ENCODE measurements at regions not wholly inside any gene's neighbourhood (a gene's known extent, or its start where the extent isn't known, plus 50 kb on each side); places are given as distances from the start of the nearest gene placed in this dataset.

GRCh38 chr10:83654689-83655088 is 484.6 kb upstream of the GHITM start:
- Histone ChIP-seq H3K4me1 (ENCODE audit: insufficient read depth, low read length, severe bottlenecking) (no peaks in the 10 kb centered on the region), H3K36me3 (ENCODE audit: insufficient read depth, low read length) (no peaks in the 10 kb centered on the region), H3K9me2 (ENCODE audit: low read depth, low read length) (no peaks in the 10 kb centered on the region), H3K4me2 (ENCODE audit: low read length) (no peak overlapping the region), H3K4me3 (ENCODE audit: low read depth, low read length, poor library complexity, severe bottlenecking) (no peak overlapping the region), H4K20me1 (ENCODE audit: insufficient read depth, low read length) (no peaks in the 10 kb centered on the region), H3K9me3 (ENCODE audit: low read length) (no peaks in the 10 kb centered on the region), H3K9ac (ENCODE audit: low read length) (no peak overlapping the region), H3K27me3 (ENCODE audit: insufficient read depth, low read length) (no peaks in the 10 kb centered on the region), H3K79me2 (ENCODE audit: insufficient read depth, low read length) (no peaks in the 10 kb centered on the region), H2AFZ (ENCODE audit: low read length) (no peak overlapping the region), H3K27ac (ENCODE audit: low read depth, low read length, poor library complexity, severe bottlenecking) (no peak overlapping the region), H3F3A (ENCODE audit: insufficient read depth, low read length) (no peaks in the 10 kb centered on the region)
- TF ChIP-seq EZH2 (IDR thresholded peaks at IDR 0.05; ENCODE audit: borderline replicate concordance, low read length), result no peak
- TF ChIP-seq CTCF (IDR thresholded peaks at IDR 0.05; ENCODE audit: low read length), result no peak

- H3K4me2 ChIP-seq (ENCODE audit: low read length), result no peak overlapping the region
Measured at GRCh38 chr10:83656924-83657323, 482.4 kb upstream of the GHITM start.

GRCh38 chr10:83657487-83657886 is 481.8 kb upstream of the GHITM start:
- TF ChIP-seq CTCF (IDR thresholded peaks at IDR 0.05; ENCODE audit: low read length), result no peak
- H3K9me2 ChIP-seq (ENCODE audit: low read depth, low read length), result no peaks in the 10 kb centered on the region

More at GRCh38 chr10:83656924-83657323, 482.4 kb upstream of the GHITM start:
- no peak for TF ChIP-seq EZH2 (IDR thresholded peaks at IDR 0.05; ENCODE audit: borderline replicate concordance, low read length)
- no peak for TF ChIP-seq CTCF (IDR thresholded peaks at IDR 0.05; ENCODE audit: low read length)
- H3K9ac ChIP-seq (ENCODE audit: low read length), result no peak overlapping the region
- no peaks in the 10 kb centered on the region for H3K36me3 ChIP-seq (ENCODE audit: insufficient read depth, low read length)
- H3K27me3 ChIP-seq (ENCODE audit: insufficient read depth, low read length), result no peaks in the 10 kb centered on the region
- H3K4me3 ChIP-seq (ENCODE audit: low read depth, low read length, poor library complexity, severe bottlenecking), result no peak overlapping the region
- no peaks in the 10 kb centered on the region for H3K79me2 ChIP-seq (ENCODE audit: insufficient read depth, low read length)
- H3F3A ChIP-seq (ENCODE audit: insufficient read depth, low read length), result no peaks in the 10 kb centered on the region
- no peaks in the 10 kb centered on the region for H3K4me1 ChIP-seq (ENCODE audit: insufficient read depth, low read length, severe bottlenecking)
- no peak overlapping the region for H3K27ac ChIP-seq (ENCODE audit: low read depth, low read length, poor library complexity, severe bottlenecking)
- no peaks in the 10 kb centered on the region for H4K20me1 ChIP-seq (ENCODE audit: insufficient read depth, low read length)
- no peak overlapping the region for H2AFZ ChIP-seq (ENCODE audit: low read length)
- H3K9me3 ChIP-seq (ENCODE audit: low read length), result no peaks in the 10 kb centered on the region
- no peaks in the 10 kb centered on the region for H3K9me2 ChIP-seq (ENCODE audit: low read depth, low read length)

More at GRCh38 chr10:83657487-83657886, 481.8 kb upstream of the GHITM start:
- Histone ChIP-seq H3K9ac (ENCODE audit: low read length) (no peak overlapping the region), H3K36me3 (ENCODE audit: insufficient read depth, low read length) (no peaks in the 10 kb centered on the region), H3K4me2 (ENCODE audit: low read length) (no peak overlapping the region), H3K4me1 (ENCODE audit: insufficient read depth, low read length, severe bottlenecking) (no peaks in the 10 kb centered on the region), H2AFZ (ENCODE audit: low read length) (no peak overlapping the region), H3K27ac (ENCODE audit: low read depth, low read length, poor library complexity, severe bottlenecking) (no peak overlapping the region), H3K9me3 (ENCODE audit: low read length) (no peaks in the 10 kb centered on the region), H3K27me3 (ENCODE audit: insufficient read depth, low read length) (no peaks in the 10 kb centered on the region), H3K79me2 (ENCODE audit: insufficient read depth, low read length) (no peaks in the 10 kb centered on the region), H3F3A (ENCODE audit: insufficient read depth, low read length) (no peaks in the 10 kb centered on the region), H3K4me3 (ENCODE audit: low read depth, low read length, poor library complexity, severe bottlenecking) (no peak overlapping the region), H4K20me1 (ENCODE audit: insufficient read depth, low read length) (no peaks in the 10 kb centered on the region)

All from OCI-LY1 (cell line).